Mucosa of stomach (tissue), 1 donor: ENCODE measurements at regions not wholly inside any gene's neighbourhood (a gene's known extent, or its start where the extent isn't known, plus 50 kb on each side); places are given as distances from the start of the nearest gene placed in this dataset.

Source experiments
- H3K27me3 ChIP-seq: one replicate; pipeline ENCODE4 v1.7.0; 2013; ENCODE audit warnings: mild to moderate bottlenecking, low read length; ENCODE audit not compliant: control insufficient read depth, insufficient read depth
- H3K36me3 ChIP-seq: one replicate; pipeline ENCODE4 v1.7.0; 2013; ENCODE audit warnings: low read length; ENCODE audit not compliant: control insufficient read depth, insufficient read depth
- H3K4me1 ChIP-seq: one replicate; pipeline ENCODE4 v1.7.0; 2013; ENCODE audit warnings: mild to moderate bottlenecking, low read length; ENCODE audit not compliant: control insufficient read depth, insufficient read depth
- H3K4me3 ChIP-seq: one replicate; pipeline ENCODE4 v1.7.0; 2013; ENCODE audit warnings: low read length
- H3K9ac ChIP-seq: one replicate; pipeline ENCODE4 v1.7.0; 2013; ENCODE audit warnings: mild to moderate bottlenecking, low read length, moderate library complexity
- H3K9me3 ChIP-seq: one replicate; pipeline ENCODE4 v1.7.0; 2013; ENCODE audit warnings: mild to moderate bottlenecking, low read length, moderate library complexity; ENCODE audit not compliant: control insufficient read depth
- donor health status: Pancreatic carcinoma.

DNA sequence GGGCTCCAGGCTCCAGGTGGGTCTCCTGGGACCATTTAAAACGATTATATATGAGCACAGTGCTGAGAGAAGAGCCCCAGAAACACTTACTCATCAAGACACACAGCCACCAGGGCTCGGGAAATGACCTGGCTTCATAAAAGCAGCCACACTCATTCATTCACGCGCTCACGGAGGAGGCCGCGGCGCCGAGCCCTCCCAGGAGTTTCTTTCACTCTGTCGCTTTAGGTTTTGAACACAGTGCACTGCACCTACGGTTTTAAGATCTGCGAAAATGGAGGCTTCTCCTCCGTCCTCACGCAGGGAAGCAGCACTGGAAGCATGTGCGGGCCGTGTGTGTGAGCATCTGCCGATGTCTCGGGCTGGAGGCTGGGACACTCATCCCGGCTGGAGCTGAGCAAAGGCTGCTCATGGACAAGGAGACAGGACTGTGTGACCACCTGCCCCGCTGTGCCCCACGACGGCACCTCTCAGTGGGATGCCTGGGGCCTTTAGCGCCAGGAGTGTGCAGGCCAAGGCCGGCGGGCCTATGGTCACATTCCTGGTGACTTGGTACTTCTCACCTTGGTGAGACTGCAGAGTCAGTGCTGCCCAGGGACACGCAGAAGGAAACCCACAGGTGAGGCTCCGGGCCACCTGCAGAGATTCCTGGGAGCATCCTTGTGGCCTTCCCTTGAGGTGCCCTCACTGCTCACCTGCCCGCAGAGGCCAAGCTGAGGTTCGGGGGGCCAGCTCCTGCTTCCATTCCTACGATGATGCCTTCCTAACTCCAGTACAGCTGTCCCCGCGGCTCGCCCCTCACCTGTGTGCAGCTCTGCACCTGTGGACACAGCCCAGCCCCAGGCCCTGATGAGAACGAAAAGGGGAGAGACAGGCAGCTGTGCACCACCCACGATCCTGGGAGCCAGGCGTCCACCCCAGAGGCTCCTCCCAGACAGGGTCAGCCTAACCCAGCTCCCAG is 872.0 kb downstream of the BRD1 start:
- peaks cover 4% of the 10 kb centered on the region for H3K27me3 ChIP-seq
- no peaks in the 10 kb centered on the region for H3K9me3 ChIP-seq
- H3K4me1 ChIP-seq: no peaks in the 10 kb centered on the region
- H3K36me3 ChIP-seq: no peaks in the 10 kb centered on the region
- no peak overlapping the region for H3K4me3 ChIP-seq
- no peak overlapping the region for H3K9ac ChIP-seq

DNA sequence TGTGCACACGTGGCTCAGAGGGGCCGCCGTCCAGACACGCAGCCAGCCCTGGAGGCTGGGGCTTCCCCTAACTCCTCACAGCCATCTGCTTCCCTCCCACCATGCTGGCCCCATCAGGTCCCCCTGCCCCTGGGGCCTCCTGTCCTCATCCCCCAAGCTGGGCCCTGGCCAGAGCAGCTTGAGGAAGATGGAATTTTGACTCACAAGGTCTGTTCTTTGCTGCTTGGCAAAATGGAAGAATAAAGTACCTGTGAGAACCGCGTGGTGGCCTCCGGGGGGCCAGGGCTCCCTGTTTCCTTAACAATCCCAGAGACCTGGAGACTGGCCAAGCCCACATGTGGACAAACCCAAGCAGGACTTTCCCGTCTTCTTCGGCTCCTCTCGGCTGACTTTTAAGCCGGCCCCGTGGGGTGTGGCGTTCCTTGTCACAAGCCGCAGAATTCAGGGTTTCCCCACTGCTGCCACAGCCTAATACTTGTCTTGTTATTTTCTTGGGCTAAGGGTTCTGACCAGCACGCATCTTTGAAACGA is 872.8 kb downstream of the BRD1 start:
- H3K4me1 ChIP-seq: no peaks in the 10 kb centered on the region
- H3K36me3 ChIP-seq: no peaks in the 10 kb centered on the region
- no peak overlapping the region for H3K9ac ChIP-seq
- no peaks in the 10 kb centered on the region for H3K9me3 ChIP-seq
- no peak overlapping the region for H3K4me3 ChIP-seq
- no peaks in the 10 kb centered on the region for H3K27me3 ChIP-seq

DNA sequence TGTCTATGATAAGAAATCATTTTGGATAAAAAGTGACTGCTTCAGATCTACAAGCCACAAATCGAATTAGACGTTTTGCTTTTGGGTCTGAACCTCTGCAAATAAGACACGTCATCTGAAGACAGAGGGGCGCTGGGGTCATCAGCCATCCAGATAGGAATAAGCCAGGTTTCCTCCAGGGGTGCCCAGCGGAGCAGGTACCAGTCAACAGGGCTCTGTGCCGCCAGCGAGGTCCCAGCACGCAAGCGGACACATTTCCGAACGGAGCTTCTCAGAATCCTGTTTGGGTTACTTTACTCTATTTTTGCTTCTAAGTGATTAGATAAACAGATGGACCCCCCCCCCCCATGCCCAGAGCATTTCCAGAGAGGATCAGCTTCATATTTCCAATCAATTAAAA is 873.8 kb downstream of the BRD1 start:
- H3K4me3 ChIP-seq: no peak overlapping the region
- H3K27me3 ChIP-seq: no peaks in the 10 kb centered on the region
- no peaks in the 10 kb centered on the region for H3K36me3 ChIP-seq
- H3K9ac ChIP-seq: no peak overlapping the region
- H3K4me1 ChIP-seq: no peaks in the 10 kb centered on the region
- H3K9me3 ChIP-seq: no peaks in the 10 kb centered on the region

DNA sequence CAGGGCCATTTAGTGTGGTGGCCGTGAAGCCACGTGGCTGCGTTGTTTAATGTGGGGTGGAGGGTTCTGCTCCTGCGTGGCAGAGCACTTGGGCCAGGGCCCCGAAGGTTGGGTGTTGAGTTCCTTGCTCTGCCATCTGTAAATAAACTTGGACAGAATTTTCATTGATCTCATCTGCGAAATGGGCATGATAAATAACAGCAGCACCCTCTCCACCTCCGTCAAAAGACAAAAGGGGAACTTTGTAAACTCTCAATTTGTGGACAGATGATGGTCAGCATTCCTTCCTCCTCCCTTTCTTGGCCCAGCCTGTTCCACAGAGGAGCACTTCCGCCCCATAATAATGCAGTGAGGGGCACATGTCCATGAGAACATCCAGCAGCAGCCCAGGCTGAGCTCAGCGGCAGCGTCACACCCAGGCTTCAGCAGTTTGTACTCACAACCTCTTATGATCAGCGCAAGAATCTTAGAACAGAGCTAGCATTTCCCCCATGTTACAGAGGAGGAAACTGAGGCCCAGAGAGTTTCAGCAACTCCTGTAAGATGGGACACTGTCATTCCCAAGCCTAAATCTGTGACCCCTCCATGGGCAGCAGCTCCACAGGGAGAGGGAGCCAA is 874.5 kb downstream of the BRD1 start:
- Histone ChIP-seq H3K4me3 (no peak overlapping the region), H3K9me3 (no peaks in the 10 kb centered on the region), H3K27me3 (no peaks in the 10 kb centered on the region), H3K4me1 (no peaks in the 10 kb centered on the region), H3K9ac (no peak overlapping the region), H3K36me3 (no peaks in the 10 kb centered on the region)

DNA sequence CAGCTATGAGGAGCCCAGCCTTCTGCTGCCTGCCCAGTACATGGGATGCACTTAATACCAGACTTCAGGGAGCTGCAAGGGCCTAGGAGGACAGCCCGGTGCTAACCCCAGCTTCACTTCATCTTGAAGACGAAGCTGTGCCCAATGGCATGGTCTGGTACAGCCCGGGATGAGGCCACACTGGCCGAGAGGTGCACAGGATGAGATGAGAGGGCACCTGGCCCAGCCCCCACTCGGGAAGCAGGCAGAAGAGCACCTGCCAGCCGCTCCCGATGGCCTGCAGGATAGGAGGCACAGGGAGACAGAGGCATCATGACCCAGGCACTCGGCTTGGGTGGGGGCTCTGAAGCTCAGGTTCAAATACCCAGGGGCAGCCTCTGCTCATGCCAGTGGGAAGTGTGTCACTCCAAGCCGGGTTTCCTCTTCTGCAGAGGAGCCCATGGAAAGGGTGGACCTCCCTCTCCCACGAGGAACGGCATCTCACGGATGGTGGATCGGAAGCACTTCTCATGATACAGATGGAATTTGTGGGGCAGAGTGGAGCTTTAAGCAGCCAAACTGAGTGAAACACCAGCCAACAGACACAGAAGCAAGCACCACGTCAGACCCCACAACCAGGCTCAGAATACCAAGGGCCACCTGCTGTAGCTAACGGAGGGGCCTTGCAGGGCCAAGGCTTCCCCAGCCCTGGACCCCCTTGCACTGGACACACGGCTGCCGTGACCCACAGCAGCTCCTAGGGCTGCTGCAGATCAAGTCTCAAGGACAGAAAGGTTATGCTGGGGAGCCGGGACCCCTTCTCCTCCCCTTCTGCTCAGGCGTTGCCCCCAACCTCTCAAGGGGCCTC is 875.2 kb downstream of the BRD1 start:
- Histone ChIP-seq H3K9me3 (no peaks in the 10 kb centered on the region), H3K27me3 (no peaks in the 10 kb centered on the region), H3K4me1 (no peaks in the 10 kb centered on the region), H3K36me3 (no peaks in the 10 kb centered on the region), H3K4me3 (no peak overlapping the region), H3K9ac (no peak overlapping the region)

DNA sequence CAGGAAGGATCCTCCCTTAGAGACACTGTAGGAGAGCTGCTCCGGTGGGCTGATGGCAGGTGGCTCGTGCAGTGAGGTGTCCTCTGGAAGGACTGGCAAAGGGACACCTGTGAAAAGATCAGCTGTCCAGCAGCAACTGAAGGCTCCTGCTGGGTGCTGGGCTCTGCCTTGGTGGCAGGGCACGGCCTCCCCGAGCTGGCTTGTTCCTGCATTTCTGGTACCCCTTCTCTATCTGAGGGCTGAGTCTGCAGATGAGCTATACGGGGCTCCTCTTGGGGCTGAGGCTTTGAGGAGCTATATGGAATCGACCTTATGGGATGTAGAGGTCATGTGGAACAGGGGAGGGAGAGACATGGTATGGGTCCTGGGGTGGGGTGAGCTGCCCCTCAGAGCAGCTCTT is 875.8 kb downstream of the BRD1 start:
- no peak overlapping the region for H3K4me3 ChIP-seq
- H3K36me3 ChIP-seq: no peaks in the 10 kb centered on the region
- H3K27me3 ChIP-seq: no peaks in the 10 kb centered on the region
- no peak overlapping the region for H3K9ac ChIP-seq
- no peaks in the 10 kb centered on the region for H3K9me3 ChIP-seq
- H3K4me1 ChIP-seq: no peaks in the 10 kb centered on the region

DNA sequence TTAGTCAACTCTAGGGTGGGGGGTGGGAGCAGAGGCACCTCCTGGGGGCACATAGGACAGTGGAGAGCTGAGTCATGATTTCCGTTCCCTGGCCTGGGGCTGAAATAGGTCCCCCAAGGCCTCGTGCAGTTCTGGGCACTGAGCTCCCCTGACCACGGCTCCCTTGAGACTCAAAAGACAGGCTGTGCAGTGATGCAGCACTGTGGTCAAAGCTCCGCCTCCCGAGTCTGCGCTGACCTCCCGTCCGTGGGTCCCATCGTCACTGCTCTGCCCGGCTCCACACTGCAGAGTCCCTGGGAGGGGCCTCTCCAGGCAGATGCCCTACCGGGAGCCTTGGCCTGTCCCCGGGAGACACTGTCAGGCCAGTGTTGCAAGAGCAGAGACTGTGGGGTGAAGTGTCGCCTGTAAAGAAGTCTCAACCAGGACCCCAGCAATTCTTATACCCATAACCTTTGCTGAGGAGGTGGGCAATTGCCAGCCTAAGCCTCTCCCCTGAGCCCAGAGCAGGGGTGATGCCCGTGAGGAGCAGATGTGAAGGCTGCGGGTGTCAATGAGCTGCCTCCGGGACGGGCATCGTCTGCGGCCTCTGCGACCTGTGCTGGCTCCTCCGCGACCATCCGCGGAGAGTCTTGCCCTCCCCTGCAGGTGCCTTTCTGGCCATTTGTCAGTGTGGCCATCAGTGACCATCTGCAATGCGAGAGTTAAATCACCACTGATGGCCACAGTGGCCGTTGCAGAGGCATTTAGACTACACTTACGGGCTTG is 877.3 kb downstream of the BRD1 start:
- Histone ChIP-seq H3K4me1 (no peaks in the 10 kb centered on the region), H3K9me3 (no peaks in the 10 kb centered on the region), H3K9ac (no peak overlapping the region), H3K36me3 (no peaks in the 10 kb centered on the region), H3K27me3 (no peaks in the 10 kb centered on the region), H3K4me3 (no peak overlapping the region)

DNA sequence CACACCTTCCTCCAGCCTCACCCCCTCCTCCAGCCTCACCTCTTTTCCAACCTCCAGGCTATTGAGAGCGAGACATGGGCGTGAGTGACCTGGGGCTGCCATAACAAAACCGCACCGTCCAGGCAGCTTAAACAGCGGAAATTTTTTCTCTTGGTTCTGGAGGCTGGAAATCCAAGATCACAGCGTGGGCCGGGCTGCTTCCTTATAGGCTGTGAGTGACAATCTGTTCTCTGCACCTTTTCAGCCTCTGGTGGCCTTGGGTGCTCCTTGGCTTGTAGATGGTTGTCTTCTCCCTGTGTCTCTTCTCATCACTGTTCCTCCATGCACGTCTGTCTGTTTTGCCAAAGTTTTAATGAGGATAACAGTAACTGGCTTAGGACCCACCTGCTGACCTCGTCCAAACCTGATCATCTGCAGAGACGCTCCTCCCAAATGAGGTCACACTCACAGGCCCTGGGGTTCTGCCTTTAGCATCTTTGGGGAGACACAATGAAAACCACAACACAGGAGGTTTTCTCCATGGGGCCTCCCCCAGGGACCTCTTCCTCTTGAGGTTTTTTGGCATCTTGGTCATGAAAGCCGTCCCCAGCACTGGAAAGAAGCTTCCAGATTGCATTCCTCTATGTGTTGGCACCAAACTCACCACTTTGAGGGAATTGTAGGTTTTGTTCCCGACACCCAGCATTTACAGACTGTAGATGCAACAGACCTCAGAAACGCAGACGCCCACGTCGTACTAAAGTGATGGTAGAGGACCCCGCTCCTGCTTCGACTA is 878.1 kb downstream of the BRD1 start:
- Histone ChIP-seq H3K4me1 (no peaks in the 10 kb centered on the region), H3K9me3 (no peaks in the 10 kb centered on the region), H3K9ac (no peak overlapping the region), H3K27me3 (no peaks in the 10 kb centered on the region), H3K36me3 (no peaks in the 10 kb centered on the region), H3K4me3 (no peak overlapping the region)

DNA sequence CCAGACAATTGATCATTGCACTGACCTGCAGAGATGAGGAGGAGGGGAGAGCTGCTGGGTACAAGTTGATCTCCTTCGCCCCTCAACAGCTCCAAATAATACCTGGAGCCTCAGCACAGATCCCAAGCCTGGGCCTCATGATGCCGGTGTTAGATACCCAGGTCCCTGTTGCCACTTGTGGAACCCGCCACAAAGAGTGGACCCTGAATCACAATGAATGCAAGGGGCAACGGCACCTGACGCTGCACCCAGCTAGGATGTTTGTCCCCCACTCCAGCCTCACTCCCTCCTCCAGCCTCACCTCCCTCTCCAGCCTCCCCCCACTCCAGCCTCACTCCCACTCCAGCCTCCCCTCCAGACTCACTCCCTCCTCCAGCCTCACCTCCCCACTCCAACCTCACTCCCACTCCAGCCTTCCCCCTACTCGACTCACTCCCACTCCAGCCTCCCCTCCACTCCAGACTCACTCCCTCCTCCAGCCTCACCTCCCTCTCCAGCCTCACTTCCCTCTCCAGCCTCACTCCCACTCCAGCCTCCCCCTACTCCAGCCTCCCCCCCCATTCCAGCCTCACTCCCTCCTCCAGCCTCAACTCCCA is 879.0 kb downstream of the BRD1 start:
- H3K9me3 ChIP-seq: no peaks in the 10 kb centered on the region
- no peaks in the 10 kb centered on the region for H3K36me3 ChIP-seq
- no peak overlapping the region for H3K4me3 ChIP-seq
- no peaks in the 10 kb centered on the region for H3K27me3 ChIP-seq
- H3K9ac ChIP-seq: no peak overlapping the region
- no peaks in the 10 kb centered on the region for H3K4me1 ChIP-seq

DNA sequence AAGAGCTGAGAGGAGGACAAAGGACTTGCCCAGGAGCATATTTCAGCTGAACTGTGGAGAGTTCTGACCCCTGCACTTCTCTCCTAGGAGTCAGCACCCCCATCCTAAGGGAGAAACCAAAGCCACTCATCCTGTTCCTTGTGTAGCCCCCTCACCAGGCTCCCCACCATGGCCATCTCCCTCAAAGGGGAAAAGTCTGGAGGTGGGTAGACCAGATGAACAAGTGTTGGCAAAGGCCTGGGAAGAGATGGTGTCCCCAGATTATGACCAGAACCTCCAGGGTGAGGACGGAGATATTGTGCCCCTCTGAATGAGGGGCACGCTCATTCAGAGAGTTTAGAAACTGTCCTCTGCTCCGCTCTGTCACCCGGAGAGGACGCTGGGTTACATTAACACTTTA is 880.0 kb downstream of the BRD1 start:
- no peaks in the 10 kb centered on the region for H3K9me3 ChIP-seq
- H3K4me3 ChIP-seq: no peak overlapping the region
- H3K27me3 ChIP-seq: no peaks in the 10 kb centered on the region
- no peaks in the 10 kb centered on the region for H3K4me1 ChIP-seq
- no peaks in the 10 kb centered on the region for H3K36me3 ChIP-seq
- H3K9ac ChIP-seq: no peak overlapping the region
